ENCODE measurements at regions not wholly inside any gene's neighbourhood (a gene's known extent, or its start where the extent isn't known, plus 50 kb on each side); places are given as distances from the start of the nearest gene placed in this dataset.

DNA sequence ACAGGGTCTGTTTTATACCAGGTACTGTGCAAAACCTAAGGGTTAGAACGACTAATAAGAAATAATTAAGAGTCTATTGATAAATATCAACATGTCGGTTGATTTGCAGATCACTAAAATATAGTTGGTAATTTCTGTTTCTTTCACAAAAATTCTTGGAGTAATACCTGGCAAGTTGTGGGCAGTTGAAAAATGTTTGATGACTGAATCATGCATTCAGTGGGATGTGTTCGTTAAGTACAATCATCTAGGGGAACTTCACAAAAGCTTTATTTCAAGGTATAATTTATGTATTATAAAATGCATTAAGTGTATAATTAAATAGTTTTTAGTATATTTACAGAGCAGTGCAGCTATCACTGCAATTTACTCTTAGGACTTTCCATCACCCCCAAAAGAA, 120.0 kb downstream of the KCNA5 start:
- TF ChIP-seq YY1 (IDR thresholded peaks at IDR 0.05; ENCODE audit: insufficient read depth, insufficient read length) (no peak), SUZ12 (IDR thresholded peaks at IDR 0.05; ENCODE audit: extremely low read depth, insufficient read depth, insufficient read length) (no peak), ZNF274 (IDR thresholded peaks at IDR 0.05; ENCODE audit: low read depth, low read length) (no peak)
